ENCODE measurements at regions not wholly inside any gene's neighbourhood (a gene's known extent, or its start where the extent isn't known, plus 50 kb on each side); places are given as distances from the start of the nearest gene placed in this dataset.
A peak's percentile ranks its signal among the peaks of the same experiment; 100 is the strongest.
"Not testable (repeated sequence)": the region's sequence is repeated elsewhere in the genome, so short reads cannot be mapped to it uniquely, and the experiment has no call there.

DNA sequence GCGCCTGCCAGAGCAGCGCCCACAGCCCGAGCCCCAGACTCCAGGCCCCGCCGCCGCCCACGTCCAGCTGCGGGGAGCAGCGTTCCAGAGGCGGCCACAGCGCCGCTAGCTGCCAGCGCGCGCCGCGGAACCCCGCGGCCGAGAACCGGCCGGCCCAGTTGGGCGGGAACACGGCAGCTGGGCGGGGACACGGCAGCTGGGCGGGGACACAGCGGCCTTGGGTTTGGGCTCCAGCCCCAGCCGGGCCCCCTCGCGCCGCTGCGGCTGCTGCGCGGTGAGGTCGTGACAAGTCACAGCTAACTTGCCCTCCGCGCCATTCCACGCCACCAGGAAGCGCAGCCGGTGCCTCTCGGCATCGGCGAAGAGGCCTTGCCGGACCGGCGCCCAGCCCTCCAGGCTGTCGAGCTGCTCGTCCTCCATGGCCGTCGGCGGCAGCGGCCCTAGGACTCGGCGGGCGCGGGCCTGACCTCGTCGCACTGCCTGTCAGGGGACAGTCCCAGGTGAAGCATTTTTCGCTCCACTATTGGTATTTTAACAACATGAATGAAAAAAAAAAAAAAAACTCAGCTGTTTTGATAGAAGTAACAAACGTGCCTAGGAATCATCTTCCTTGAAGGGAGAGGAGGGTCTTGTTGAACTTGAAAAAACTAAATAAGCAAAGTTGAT, 56.6 kb upstream of the GOLGA8N start:
- H3K27me3 ChIP-seq; H3K4me1 ChIP-seq (ENCODE audit: control insufficient read depth in 1 of 2, insufficient read depth in 1 of 2, low read depth in 1 of 2, low read length in 1 of 2); H3K36me3 ChIP-seq; H3K9me3 ChIP-seq: not testable (repeated sequence)
- peak overlapping the region; percentile 70 for H3K27ac ChIP-seq
- H3K4me3 ChIP-seq (ENCODE audit: low read depth in 1 of 2, low read length in 1 of 2) = peak overlapping the region; percentile 49 to 63

DNA sequence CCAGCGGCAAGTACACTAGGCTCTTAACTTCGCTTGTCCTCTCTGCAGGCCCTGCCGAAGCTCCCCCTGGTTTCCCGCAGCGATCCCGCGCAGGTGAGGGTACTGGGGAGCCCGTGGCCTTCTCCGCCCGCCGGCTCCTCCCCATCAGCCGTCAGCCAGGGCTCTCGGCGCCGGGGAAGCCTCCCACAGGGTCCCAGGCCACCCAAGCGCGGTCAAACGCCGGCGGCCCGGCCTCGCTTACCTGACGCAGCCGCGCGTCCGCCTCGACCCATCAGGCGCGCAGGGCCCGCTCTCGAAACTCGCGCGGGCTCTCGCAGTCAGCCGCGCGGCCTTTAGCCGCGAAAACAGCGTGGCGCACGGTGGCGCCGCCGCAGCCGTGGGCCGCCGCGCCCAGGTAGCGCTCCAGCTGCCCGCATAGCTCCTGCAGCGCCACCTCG, 57.2 kb upstream of the GOLGA8N start:
- not testable (repeated sequence) for H3K36me3 ChIP-seq; H3K4me3 ChIP-seq (ENCODE audit: low read depth in 1 of 2, low read length in 1 of 2); H3K27me3 ChIP-seq; H3K4me1 ChIP-seq (ENCODE audit: control insufficient read depth in 1 of 2, insufficient read depth in 1 of 2, low read depth in 1 of 2, low read length in 1 of 2); H3K9me3 ChIP-seq; H3K27ac ChIP-seq

DNA sequence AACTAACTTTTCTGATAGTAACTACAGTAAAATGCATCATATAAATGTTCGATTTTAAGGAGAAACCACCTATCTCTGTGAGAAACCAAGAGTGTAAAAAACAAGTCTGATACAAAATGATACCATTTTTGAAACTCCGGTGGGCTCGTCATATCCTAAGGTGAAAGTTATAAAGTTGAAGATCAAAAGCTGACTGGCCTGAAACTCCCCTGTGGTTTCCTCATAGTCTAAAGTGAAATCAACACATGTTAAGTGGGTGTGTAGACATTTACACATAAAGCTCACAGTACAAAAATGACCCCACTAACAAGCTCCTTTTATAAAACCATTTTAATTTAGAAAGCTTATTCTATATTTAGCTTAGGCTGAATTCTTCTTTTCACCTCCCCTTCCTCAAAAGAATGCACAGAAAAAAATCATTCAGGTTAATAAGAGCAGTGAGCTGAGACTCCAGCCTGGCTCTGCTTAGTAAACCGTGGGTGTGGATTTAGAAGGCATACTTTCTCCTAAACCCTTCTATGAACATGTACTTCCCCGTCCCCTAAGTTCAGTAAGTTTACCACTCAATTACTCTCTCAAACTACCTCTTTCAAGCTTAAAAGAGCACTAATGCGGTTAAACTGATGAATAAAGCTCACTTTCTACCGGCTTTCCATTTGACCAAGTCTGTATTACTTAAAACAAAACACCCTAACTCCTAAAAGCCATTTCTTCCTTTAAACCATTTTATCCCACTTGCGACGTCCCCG, 57.9 kb upstream of the GOLGA8N start:
- not testable (repeated sequence) for H3K27ac ChIP-seq; H3K36me3 ChIP-seq; H3K4me1 ChIP-seq (ENCODE audit: control insufficient read depth in 1 of 2, insufficient read depth in 1 of 2, low read depth in 1 of 2, low read length in 1 of 2); H3K9me3 ChIP-seq; H3K4me3 ChIP-seq (ENCODE audit: low read depth in 1 of 2, low read length in 1 of 2); H3K27me3 ChIP-seq

DNA sequence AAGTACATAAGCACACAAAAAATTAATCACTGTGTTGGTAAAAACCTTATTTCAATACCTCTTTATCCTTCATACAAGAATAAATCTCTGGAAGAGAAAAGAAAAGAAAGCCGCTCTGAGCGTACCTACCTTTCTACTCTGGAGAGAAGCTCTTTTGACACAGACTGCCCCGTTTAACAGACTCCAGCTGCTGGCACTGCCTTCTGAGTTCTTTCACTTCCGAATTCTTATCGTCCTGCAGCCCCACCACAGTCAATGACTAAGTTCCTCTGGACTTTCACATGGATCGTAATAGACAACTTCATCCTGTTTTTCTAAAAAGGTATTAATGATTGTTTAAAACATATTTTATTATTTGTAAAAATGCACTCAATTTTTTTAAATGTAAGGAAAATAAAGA, 67.5 kb upstream of the GOLGA8O start:
- H3K4me3 ChIP-seq (ENCODE audit: low read depth in 1 of 2, low read length in 1 of 2); H3K9me3 ChIP-seq; H3K4me1 ChIP-seq (ENCODE audit: control insufficient read depth in 1 of 2, insufficient read depth in 1 of 2, low read depth in 1 of 2, low read length in 1 of 2): not testable (repeated sequence)

DNA sequence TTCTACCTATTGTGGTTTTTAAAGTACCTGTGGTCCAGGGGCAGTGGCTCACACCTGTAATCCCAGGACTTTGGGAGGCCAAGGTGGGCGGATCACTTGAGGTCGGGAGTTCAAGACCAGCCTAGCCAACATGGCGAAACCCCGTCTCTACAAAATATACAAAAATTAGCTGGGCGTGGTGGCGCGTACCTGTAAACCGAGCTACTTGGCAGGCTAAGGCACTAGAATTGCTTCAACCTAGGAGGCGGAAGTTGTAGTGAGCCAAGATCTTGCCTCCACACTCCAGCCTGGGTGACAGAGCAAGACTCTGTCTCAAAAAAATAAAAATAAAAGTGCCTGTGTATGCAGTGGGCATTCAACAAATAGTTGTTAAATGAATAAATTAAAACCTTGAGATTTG, 67.0 kb upstream of the GOLGA8O start:
- not testable (repeated sequence) for H3K4me3 ChIP-seq (ENCODE audit: low read depth in 1 of 2, low read length in 1 of 2); H3K27me3 ChIP-seq; H3K27ac ChIP-seq; H3K9me3 ChIP-seq
- Histone ChIP-seq H3K4me1 (ENCODE audit: control insufficient read depth in 1 of 2, insufficient read depth in 1 of 2, low read depth in 1 of 2, low read length in 1 of 2) (peaks cover 5 to 12% of the 10 kb centered on the region in 2 experiments), H3K36me3 (peaks cover 11% of the 10 kb centered on the region)

More for the DNA sequence above, 67.5 kb upstream of the GOLGA8O start:
- H3K27me3 ChIP-seq, H3K27ac ChIP-seq: not testable (repeated sequence)
- peaks cover 11% of the 10 kb centered on the region for H3K36me3 ChIP-seq

DNA sequence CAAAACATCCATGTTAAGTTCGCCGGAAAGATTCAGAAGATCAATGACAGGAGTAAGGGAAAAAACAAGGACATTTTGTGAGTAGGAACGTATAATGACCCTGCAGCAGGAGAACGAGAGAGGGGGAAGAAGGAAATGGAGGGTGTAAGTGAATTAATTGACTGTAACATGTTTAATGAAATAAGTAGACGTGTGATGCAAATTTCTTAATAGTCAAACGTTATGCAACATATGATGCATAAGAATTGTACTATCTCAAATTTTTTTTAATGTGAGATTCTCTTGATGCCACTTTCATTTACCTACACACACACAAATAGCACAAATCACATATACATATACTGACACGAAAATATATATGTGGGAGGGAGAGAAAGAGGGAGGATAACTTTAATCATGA, 63.5 kb upstream of the GOLGA8O start:
- peak overlapping the region; percentile 75 for H3K27ac ChIP-seq
- not testable (repeated sequence) for H3K9me3 ChIP-seq, H3K27me3 ChIP-seq
- H3K36me3 ChIP-seq = peaks cover 11% of the 10 kb centered on the region
- H3K4me3 ChIP-seq (ENCODE audit: low read depth in 1 of 2, low read length in 1 of 2) = peak overlapping the region; percentile 30 to 44
- peaks cover 5 to 14% of the 10 kb centered on the region in 2 experiments for H3K4me1 ChIP-seq (ENCODE audit: control insufficient read depth in 1 of 2, insufficient read depth in 1 of 2, low read depth in 1 of 2, low read length in 1 of 2)

DNA sequence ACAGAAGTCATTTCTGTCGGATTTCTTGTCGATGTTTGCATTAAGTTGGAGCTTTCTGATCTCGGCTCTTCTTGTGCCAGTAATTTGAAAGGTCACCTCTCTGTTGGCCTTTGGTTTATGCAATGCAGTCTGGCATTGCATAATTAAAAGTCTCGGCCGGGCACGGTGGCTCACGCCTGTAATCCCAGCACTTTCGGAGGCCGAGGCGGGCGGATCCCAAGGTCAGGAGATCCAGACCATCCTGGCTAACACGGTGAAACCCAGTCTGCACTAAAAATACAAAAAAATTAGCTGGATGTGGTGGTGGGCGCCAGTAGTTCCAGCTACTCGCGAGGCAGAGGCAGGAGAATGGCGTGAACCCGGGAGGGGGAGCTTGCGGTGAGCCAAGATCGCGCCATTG, 62.6 kb upstream of the GOLGA8O start:
- H3K27me3 ChIP-seq, H3K36me3 ChIP-seq, H3K9me3 ChIP-seq: not testable (repeated sequence)
- Histone ChIP-seq H3K4me3 (ENCODE audit: low read depth in 1 of 2, low read length in 1 of 2) (peak overlapping the region; percentile 25 to 47), H3K4me1 (ENCODE audit: control insufficient read depth in 1 of 2, insufficient read depth in 1 of 2, low read depth in 1 of 2, low read length in 1 of 2) (peaks cover 5 to 14% of the 10 kb centered on the region in 2 experiments), H3K27ac (peak overlapping the region; percentile 79)

DNA sequence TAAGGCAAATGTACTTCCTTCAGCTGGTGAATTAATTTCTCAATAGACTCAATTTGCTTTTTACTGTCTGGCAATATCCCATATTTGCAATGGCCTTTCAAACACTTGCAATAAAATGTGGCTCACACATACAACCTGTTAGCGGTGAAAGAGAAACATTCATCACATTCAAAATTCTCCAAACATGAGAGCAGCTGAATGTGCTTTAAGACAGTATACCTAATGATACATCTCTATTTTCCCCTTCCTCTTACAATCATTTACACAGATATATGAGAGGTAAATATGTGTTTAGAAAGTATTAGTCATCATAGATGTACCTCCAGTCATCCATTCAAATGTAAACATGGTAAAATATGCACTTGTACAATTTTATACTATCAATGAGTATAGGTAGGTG, 61.5 kb upstream of the GOLGA8O start:
- H3K27me3 ChIP-seq; H3K4me3 ChIP-seq (ENCODE audit: low read depth in 1 of 2, low read length in 1 of 2); H3K36me3 ChIP-seq; H3K9me3 ChIP-seq: not testable (repeated sequence)
- Histone ChIP-seq H3K4me1 (ENCODE audit: control insufficient read depth in 1 of 2, insufficient read depth in 1 of 2, low read depth in 1 of 2, low read length in 1 of 2) (peaks cover 5 to 14% of the 10 kb centered on the region in 2 experiments), H3K27ac (peak overlapping the region; percentile 50)

DNA sequence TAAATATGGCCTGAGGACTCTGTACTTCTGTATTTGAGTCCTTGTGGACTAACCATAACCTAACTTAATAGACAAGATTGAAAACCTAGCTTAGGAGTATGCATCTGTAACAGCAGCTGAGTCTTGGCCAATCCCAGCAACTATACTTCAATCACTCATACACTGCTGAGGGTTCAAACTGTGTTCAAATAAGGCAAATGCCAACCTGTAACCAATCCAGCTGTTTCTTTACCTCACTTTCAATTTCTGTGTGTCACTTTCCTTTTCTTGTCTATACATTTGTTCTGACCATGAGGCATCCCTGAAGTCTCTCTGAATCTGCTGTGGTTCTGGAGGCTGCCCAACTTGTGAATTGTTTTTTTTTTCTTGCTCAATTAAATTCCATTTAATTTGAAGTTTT, 57.9 kb upstream of the GOLGA8O start:
- not testable (repeated sequence) for H3K27ac ChIP-seq; H3K9me3 ChIP-seq; H3K4me3 ChIP-seq (ENCODE audit: low read depth in 1 of 2, low read length in 1 of 2); H3K27me3 ChIP-seq; H3K4me1 ChIP-seq (ENCODE audit: control insufficient read depth in 1 of 2, insufficient read depth in 1 of 2, low read depth in 1 of 2, low read length in 1 of 2); H3K36me3 ChIP-seq

DNA sequence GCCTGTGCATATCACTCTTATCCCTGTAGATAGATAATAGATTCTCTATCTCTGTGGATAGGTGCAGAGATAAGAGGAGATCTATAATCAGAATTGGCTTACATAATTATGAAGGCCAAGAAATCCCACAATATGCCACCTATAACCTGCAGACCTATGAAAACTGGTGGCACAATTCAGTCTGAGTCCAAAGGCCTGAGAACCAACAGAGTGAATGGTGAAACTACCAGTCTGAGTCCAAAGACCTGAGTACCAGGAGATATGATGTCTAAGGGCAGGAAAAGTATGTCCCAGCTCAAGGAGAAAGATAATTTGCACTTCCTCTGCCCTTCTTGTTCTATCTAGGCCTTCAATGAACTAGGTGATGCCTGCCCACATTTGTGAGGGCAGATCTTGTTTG, 54.6 kb upstream of the GOLGA8O start:
- not testable (repeated sequence) for H3K27ac ChIP-seq; H3K9me3 ChIP-seq; H3K27me3 ChIP-seq; H3K36me3 ChIP-seq; H3K4me1 ChIP-seq (ENCODE audit: control insufficient read depth in 1 of 2, insufficient read depth in 1 of 2, low read depth in 1 of 2, low read length in 1 of 2); H3K4me3 ChIP-seq (ENCODE audit: low read depth in 1 of 2, low read length in 1 of 2)

DNA sequence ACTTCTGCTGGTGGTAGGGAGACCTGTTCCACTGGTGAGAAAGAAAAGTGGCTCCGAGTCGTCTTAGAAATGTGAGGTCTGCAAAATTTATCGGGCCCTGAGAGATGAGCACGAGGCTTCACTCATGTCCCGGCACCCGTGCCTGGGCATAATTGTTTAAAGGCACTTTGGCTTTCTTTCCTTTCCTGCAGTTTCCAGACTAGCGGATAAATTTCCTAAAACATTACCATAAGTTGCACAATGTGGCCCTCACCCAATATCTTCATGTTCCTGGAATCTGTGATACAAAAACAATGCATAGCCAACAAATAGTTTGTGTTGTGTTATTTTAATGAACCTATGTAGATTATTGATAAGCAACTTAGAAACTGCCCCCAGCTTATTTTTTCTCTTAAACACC, 52.6 kb upstream of the GOLGA8O start:
- not testable (repeated sequence) for H3K36me3 ChIP-seq; H3K27me3 ChIP-seq; H3K4me1 ChIP-seq (ENCODE audit: control insufficient read depth in 1 of 2, insufficient read depth in 1 of 2, low read depth in 1 of 2, low read length in 1 of 2); H3K9me3 ChIP-seq; H3K4me3 ChIP-seq (ENCODE audit: low read depth in 1 of 2, low read length in 1 of 2); H3K27ac ChIP-seq

DNA sequence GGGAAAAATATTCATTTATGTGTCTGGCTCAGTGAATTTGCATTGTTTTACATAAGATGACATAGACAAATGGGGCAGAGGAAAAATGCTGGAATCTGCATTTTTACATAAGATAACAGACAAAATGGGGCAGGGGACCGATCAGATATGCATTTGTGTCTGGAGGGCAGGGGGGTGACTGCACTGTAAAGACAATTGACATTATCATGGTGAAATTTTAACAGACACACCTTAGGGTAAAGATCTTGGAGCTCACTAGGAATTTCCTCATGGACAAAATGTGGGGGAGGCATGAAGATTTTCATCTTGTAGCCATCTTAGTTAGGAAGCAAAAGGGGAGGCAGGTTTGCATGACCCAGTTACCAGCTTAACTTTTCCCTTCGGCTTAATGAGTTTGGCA, 51.4 kb upstream of the GOLGA8O start:
- not testable (repeated sequence) for H3K36me3 ChIP-seq; H3K27me3 ChIP-seq; H3K4me1 ChIP-seq (ENCODE audit: control insufficient read depth in 1 of 2, insufficient read depth in 1 of 2, low read depth in 1 of 2, low read length in 1 of 2); H3K4me3 ChIP-seq (ENCODE audit: low read depth in 1 of 2, low read length in 1 of 2); H3K9me3 ChIP-seq; H3K27ac ChIP-seq

DNA sequence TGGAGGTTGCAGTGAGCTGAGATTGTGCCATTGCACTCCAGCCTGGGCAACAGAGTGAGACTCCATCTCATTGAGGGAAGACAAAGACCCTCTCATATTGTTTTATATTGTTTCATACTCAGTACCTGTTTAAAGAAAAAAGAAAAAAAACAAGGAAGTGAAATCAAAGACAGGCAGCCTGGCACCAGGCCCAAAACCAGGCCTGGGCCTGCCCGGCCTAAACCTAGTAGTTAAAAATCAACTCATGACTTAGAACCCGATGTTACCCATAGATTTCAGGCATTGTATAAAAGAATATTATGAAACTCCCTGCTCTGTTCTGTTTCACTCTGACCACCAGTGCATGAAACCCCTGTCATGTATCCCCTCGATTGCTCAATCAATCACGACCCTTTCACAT, 50.2 kb upstream of the GOLGA8O start:
- H3K4me3 ChIP-seq (ENCODE audit: low read depth in 1 of 2, low read length in 1 of 2); H3K36me3 ChIP-seq; H3K27ac ChIP-seq; H3K27me3 ChIP-seq; H3K4me1 ChIP-seq (ENCODE audit: control insufficient read depth in 1 of 2, insufficient read depth in 1 of 2, low read depth in 1 of 2, low read length in 1 of 2); H3K9me3 ChIP-seq: not testable (repeated sequence)
